MG63 (cell line): ENCODE measurements at regions not wholly inside any gene's neighbourhood (a gene's known extent, or its start where the extent isn't known, plus 50 kb on each side); places are given as distances from the start of the nearest gene placed in this dataset.

Experiments
- DNase-seq: peaks from one replicate; pipeline ENCODE4 v3.0.0-alpha.2; 2020
- H3K27me3 ChIP-seq: fragments of 250-450 bp; sonication (Bioruptor Pico); 2 replicates; pipeline ENCODE4 v1.5.1; 2020; ENCODE audit warnings: mild to moderate bottlenecking, moderate library complexity
- H3K36me3 ChIP-seq: fragments of 250-450 bp; sonication (Bioruptor Pico); 2 replicates; pipeline ENCODE4 v1.5.1; 2020; ENCODE audit warnings: mild to moderate bottlenecking, moderate library complexity
- H3K4me3 ChIP-seq: fragments of 250-450 bp; sonication (Bioruptor Pico); 2 replicates; pipeline ENCODE4 v1.5.1; 2020; ENCODE audit warnings: mild to moderate bottlenecking, moderate library complexity
- H3K9me3 ChIP-seq: fragments of 250-450 bp; sonication (Bioruptor Pico); 2 replicates; pipeline ENCODE4 v1.5.1; 2020; ENCODE audit warnings: mild to moderate bottlenecking, moderate library complexity

DNA sequence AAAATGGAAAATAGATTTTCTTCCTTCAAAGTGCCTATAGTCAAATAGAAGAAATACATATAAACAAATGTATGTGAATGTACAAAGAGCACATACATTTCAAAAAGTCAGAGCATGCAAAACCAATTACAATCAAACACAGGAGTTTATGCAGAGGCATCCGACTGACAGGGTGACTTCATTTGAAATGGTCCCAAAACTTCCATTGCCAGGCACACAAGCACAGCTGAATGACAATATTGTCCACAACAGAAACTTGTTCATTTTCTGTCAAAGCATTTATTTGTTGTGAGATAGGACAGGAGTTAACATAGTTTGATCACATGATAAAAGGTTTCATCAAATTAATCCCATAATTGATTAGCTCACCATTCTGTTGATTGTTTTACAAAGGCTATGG is 96.4 kb upstream of the TTC29 start:
- Histone ChIP-seq H3K27me3 (no peaks in the 10 kb centered on the region), H3K9me3 (no peaks in the 10 kb centered on the region), H3K4me3 (no peak overlapping the region), H3K36me3 (no peaks in the 10 kb centered on the region)
- DNase-seq: no peak

DNA sequence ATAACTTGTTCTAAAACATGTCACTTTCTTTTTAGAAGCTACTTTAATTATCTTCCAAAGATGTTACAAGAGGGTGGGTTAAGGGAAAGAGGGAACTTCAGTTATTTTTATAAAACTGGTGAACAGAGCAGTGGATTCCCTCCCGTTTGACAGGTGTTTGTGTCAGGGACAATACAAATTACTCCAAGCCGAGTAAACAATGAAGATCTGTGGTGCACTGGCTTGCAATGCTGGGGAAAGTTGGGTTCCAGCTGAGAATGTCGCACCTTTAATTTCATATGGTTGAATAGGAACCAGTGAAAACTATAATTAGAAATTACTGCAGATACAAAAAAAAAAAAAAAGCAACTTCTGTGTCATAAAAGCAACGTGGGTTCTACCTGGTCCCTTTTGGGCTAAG is 98.6 kb upstream of the TTC29 start:
- no peaks in the 10 kb centered on the region for H3K36me3 ChIP-seq
- no peaks in the 10 kb centered on the region for H3K27me3 ChIP-seq
- H3K4me3 ChIP-seq: no peak overlapping the region
- no peak for DNase-seq
- no peaks in the 10 kb centered on the region for H3K9me3 ChIP-seq

- no peaks in the 10 kb centered on the region for H3K36me3 ChIP-seq
- no peak for DNase-seq
- no peak overlapping the region for H3K4me3 ChIP-seq
- no peaks in the 10 kb centered on the region for H3K27me3 ChIP-seq
- no peaks in the 10 kb centered on the region for H3K9me3 ChIP-seq
Observed at GRCh38 chr4:147049946-147050345, 104.3 kb upstream of the TTC29 start.

- Histone ChIP-seq H3K36me3 (no peaks in the 10 kb centered on the region), H3K4me3 (no peak overlapping the region), H3K9me3 (no peaks in the 10 kb centered on the region), H3K27me3 (no peaks in the 10 kb centered on the region)
- no peak for DNase-seq
Observed at GRCh38 chr4:147050356-147050765, 104.7 kb upstream of the TTC29 start.

GRCh38 chr4:147052361-147052760 is 106.7 kb upstream of the TTC29 start:
- DNase-seq: no peak
- no peak overlapping the region for H3K4me3 ChIP-seq
- no peaks in the 10 kb centered on the region for H3K27me3 ChIP-seq
- H3K9me3 ChIP-seq: no peaks in the 10 kb centered on the region
- H3K36me3 ChIP-seq: no peaks in the 10 kb centered on the region

- H3K9me3 ChIP-seq: no peaks in the 10 kb centered on the region
- H3K4me3 ChIP-seq: no peak overlapping the region
- no peak for DNase-seq
- no peaks in the 10 kb centered on the region for H3K36me3 ChIP-seq
- no peaks in the 10 kb centered on the region for H3K27me3 ChIP-seq
Observed at GRCh38 chr4:147054228-147054872, 108.7 kb upstream of the TTC29 start.

DNA sequence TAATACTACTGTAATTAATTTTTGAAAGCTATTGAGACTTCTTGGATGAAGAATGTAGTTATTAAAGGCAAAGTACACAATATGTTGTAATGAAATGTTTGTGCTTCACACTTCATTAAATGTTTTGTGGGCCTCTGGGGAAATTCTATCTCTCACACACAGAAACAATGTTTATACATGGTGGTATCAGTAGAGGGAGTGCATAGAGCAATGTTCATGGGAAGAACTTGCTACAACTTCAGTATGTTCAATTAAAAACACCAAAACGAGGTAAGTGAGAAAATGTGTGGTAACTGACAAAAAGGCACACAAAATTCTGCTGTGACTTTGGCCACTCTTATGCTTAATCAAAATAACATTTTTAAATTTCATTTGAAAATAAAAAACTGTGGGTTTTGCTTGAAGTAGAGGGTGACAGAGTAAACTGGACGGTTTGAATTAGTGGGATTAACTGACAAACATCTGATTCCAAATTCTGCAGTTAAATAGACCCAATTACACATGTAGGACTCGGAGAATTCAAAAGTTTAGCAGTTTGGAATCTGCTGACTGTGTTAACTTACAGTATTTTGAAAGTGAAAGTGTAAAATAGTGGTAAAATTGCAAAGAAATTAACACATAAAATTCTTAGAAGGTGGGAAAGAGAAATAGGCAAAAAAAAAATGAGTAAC is 111.4 kb upstream of the TTC29 start:
- no peaks in the 10 kb centered on the region for H3K36me3 ChIP-seq
- no peaks in the 10 kb centered on the region for H3K9me3 ChIP-seq
- no peak for DNase-seq
- H3K27me3 ChIP-seq: no peaks in the 10 kb centered on the region
- peak overlapping the region; percentile 48 for H3K4me3 ChIP-seq

- peak overlapping the region; percentile 48 for H3K4me3 ChIP-seq
- no peak for DNase-seq
- H3K36me3 ChIP-seq: no peaks in the 10 kb centered on the region
- H3K27me3 ChIP-seq: no peaks in the 10 kb centered on the region
- H3K9me3 ChIP-seq: no peaks in the 10 kb centered on the region
Observed at GRCh38 chr4:147057611-147058190, 112.0 kb upstream of the TTC29 start.

GRCh38 chr4:147059064-147059731 is 113.5 kb upstream of the TTC29 start:
- no peak overlapping the region for H3K4me3 ChIP-seq
- DNase-seq: no peak
- H3K27me3 ChIP-seq: no peaks in the 10 kb centered on the region
- H3K9me3 ChIP-seq: no peaks in the 10 kb centered on the region
- H3K36me3 ChIP-seq: no peaks in the 10 kb centered on the region

- no peak for DNase-seq
Observed at GRCh38 chr4:147060151-147060931, 114.7 kb upstream of the TTC29 start.

DNA sequence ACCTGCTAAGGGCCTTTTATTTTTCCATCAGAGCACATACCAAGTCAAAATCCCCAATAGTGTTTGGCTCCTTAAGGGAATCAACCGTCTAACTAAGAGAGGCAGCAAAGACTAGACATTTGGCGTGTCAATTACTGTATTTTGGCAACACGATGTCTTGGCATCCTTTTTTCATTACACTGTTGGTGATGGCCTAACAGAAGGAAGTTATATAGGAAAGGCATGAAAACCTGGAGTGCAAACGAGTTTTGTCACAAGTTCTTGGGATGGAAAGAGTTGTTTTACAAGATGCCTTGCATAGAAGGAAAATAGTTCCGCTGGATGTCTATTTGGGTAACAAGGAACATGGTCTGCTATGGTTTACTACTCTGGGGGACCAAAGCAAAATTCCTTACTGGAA is 119.2 kb upstream of the TTC29 start:
- Histone ChIP-seq H3K36me3 (no peaks in the 10 kb centered on the region), H3K27me3 (no peaks in the 10 kb centered on the region), H3K4me3 (no peak overlapping the region), H3K9me3 (no peaks in the 10 kb centered on the region)
- no peak for DNase-seq

More at GRCh38 chr4:147060151-147060931, 114.7 kb upstream of the TTC29 start:
- Histone ChIP-seq H3K36me3 (no peaks in the 10 kb centered on the region), H3K27me3 (no peaks in the 10 kb centered on the region), H3K9me3 (no peaks in the 10 kb centered on the region), H3K4me3 (no peak overlapping the region)

GRCh38 chr4:147068564-147068963 is 122.9 kb upstream of the TTC29 start:
- H3K27me3 ChIP-seq: no peaks in the 10 kb centered on the region
- no peak overlapping the region for H3K4me3 ChIP-seq
- DNase-seq: no peak
- H3K36me3 ChIP-seq: no peaks in the 10 kb centered on the region
- H3K9me3 ChIP-seq: no peaks in the 10 kb centered on the region

DNA sequence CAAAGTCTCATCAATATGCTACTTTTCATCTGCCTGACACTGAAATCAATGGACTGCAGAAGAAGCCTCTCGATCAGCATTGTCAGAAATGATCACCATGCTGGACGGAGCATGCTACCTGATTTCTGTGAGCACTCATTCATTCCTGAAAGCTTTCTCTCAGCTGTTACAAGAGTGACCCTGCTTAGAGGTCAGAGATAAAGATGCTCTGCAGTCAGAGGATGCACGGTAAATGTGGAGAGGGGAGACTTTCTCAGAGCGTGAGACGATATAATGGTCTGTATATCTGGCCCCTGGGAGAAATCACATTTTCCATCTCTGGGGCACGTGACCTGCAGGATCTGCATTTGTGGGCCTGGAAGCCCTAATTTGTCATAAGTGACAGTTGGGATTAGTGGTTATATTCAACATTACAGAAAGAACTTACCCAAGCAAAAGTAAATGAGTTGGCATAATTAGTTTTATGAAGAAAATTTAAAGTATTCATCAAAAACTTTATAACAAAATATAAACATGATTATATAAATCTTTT is 125.6 kb upstream of the TTC29 start:
- Histone ChIP-seq H3K27me3 (no peaks in the 10 kb centered on the region), H3K9me3 (no peaks in the 10 kb centered on the region), H3K4me3 (no peak overlapping the region), H3K36me3 (no peaks in the 10 kb centered on the region)
- DNase-seq: no peak

- Histone ChIP-seq H3K27me3 (no peaks in the 10 kb centered on the region), H3K9me3 (no peaks in the 10 kb centered on the region), H3K36me3 (no peaks in the 10 kb centered on the region), H3K4me3 (no peak overlapping the region)
- DNase-seq: peak; percentile 1
Observed at GRCh38 chr4:147076179-147076578, 130.5 kb upstream of the TTC29 start.

DNA sequence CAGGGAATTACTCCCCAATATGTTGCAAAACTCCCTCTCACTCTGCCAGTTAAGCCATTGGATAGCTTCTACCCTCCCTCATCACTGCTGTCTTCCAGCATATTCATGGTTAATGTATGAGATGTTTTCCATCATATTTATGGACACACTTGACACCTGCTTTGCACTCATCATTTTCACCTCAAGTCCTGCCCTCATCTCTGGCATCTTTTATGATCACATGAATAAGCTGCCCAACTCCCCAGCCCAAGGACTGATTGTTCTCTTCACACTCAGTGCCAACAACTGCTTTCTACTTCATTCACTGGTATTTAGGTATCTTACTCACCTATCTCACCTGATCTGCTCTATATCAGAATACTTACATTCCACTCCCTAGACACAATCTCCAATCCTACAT is 131.1 kb upstream of the TTC29 start:
- H3K9me3 ChIP-seq: no peaks in the 10 kb centered on the region

DNA sequence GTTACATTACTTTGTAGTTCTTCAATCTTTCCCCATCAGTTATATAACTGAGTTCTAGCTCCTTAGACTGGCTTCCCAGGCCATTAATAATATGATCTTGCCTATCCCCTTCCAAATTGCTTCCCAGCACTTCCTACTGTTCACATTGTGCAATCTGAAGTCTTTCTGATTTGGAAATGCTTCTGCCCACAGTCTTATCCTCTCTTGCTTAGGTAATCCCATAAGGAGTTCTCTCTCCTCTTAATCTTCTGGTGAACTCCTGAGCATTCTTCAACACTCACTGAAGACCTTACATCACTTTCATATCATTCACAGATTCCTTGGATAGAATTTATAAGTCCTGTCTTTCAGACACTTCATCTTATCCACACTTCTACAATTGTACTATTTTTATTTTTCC is 132.7 kb upstream of the TTC29 start:
- Histone ChIP-seq H3K4me3 (no peak overlapping the region), H3K9me3 (no peaks in the 10 kb centered on the region), H3K27me3 (no peaks in the 10 kb centered on the region), H3K36me3 (no peaks in the 10 kb centered on the region)
- DNase-seq: no peak

More for the DNA sequence above, 131.1 kb upstream of the TTC29 start:
- no peaks in the 10 kb centered on the region for H3K36me3 ChIP-seq
- DNase-seq: no peak
- H3K27me3 ChIP-seq: no peaks in the 10 kb centered on the region
- no peak overlapping the region for H3K4me3 ChIP-seq
